Fibroblast of the aortic adventitia (primary cell): ENCODE measurements at regions not wholly inside any gene's neighbourhood (a gene's known extent, or its start where the extent isn't known, plus 50 kb on each side); places are given as distances from the start of the nearest gene placed in this dataset.

ENCODE experiments used
- DNase-seq: peaks from one replicate; pipeline ENCODE4 v3.0.0-alpha.2; 2010; ENCODE audit warnings: low read depth
- H3K4me3 ChIP-seq: 2 replicates; pipeline ENCODE4 v1.5.1; 2011; ENCODE audit warnings: low read depth, mild to moderate bottlenecking, control low read depth, low read length, moderate library complexity
- TF ChIP-seq, protein P1 (sequence below): IDR thresholded peaks from 2 replicates; pipeline ENCODE4 v1.5.1; 2011; ENCODE audit warnings: mild to moderate bottlenecking, low read length, control low read depth, inconsistent platforms; ENCODE audit not compliant: insufficient read depth

GRCh38 chr1:5150191-5150590, 495.8 kb downstream of the AJAP1 start:
- TF ChIP-seq, protein P1, sequence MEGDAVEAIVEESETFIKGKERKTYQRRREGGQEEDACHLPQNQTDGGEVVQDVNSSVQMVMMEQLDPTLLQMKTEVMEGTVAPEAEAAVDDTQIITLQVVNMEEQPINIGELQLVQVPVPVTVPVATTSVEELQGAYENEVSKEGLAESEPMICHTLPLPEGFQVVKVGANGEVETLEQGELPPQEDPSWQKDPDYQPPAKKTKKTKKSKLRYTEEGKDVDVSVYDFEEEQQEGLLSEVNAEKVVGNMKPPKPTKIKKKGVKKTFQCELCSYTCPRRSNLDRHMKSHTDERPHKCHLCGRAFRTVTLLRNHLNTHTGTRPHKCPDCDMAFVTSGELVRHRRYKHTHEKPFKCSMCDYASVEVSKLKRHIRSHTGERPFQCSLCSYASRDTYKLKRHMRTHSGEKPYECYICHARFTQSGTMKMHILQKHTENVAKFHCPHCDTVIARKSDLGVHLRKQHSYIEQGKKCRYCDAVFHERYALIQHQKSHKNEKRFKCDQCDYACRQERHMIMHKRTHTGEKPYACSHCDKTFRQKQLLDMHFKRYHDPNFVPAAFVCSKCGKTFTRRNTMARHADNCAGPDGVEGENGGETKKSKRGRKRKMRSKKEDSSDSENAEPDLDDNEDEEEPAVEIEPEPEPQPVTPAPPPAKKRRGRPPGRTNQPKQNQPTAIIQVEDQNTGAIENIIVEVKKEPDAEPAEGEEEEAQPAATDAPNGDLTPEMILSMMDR = no peak
- no peak overlapping the region for H3K4me3 ChIP-seq
- DNase-seq = no peak

GRCh38 chr1:5147806-5148205, 493.4 kb downstream of the AJAP1 start:
- H3K4me3 ChIP-seq = no peak overlapping the region
- DNase-seq = no peak
- TF ChIP-seq, protein P1 = no peak

GRCh38 chr1:5142389-5142788, 488.0 kb downstream of the AJAP1 start:
- H3K4me3 ChIP-seq = no peak overlapping the region
- TF ChIP-seq, protein P1 = no peak
- DNase-seq = no peak

DNA sequence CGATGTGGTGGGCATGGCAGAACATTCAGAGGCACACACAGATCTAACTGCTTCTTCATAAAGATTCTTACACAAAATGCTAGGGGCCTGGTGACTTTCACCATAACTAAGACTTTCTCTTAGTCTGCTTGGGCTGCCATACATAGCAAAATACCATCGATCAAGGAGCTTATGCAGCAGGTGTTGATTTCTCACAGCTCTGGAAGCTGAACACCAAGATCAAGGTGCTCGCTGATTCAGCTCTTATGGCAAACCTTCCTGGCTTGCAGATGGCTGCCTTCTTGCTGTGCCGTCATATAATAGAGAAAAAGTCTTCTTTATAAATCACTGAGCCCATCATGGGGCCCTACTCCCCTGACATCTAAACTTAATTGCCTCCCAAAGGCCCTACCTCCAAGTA, 487.3 kb downstream of the AJAP1 start:
- DNase-seq = no peak
- TF ChIP-seq, protein P1 = no peak
- no peak overlapping the region for H3K4me3 ChIP-seq

GRCh38 chr1:5140962-5141361, 486.6 kb downstream of the AJAP1 start:
- no peak for DNase-seq
- TF ChIP-seq, protein P1 = no peak
- no peak overlapping the region for H3K4me3 ChIP-seq

- TF ChIP-seq, protein P1 = no peak
- no peak for DNase-seq
- H3K4me3 ChIP-seq = no peak overlapping the region
Observed at GRCh38 chr1:5140136-5140535, 485.7 kb downstream of the AJAP1 start.

GRCh38 chr1:5129746-5130355, 475.4 kb downstream of the AJAP1 start:
- TF ChIP-seq, protein P1 = no peak
- DNase-seq = no peak
- no peak overlapping the region for H3K4me3 ChIP-seq
